Cardiac fibroblast (primary cell): ENCODE measurements at regions not wholly inside any gene's neighbourhood (a gene's known extent, or its start where the extent isn't known, plus 50 kb on each side); places are given as distances from the start of the nearest gene placed in this dataset.

ENCODE experiments used
- DNase-seq, 2 donors: peaks; one replicate each; pipeline versions ENCODE4 v3.0.0 to v3.0.0-alpha.2; 2010; ENCODE audit warnings: low read depth in 2 of 2
- H3K4me3 ChIP-seq, 2 donors: replicated peaks in 1 of 2; 1 replicate in 1 of 2; 2 replicates in 1 of 2; pipeline ENCODE4 v1.5.1; 2011; ENCODE audit warnings: low read depth in 2 of 2, low read length in 2 of 2, mild to moderate bottlenecking in 2 of 2, moderate library complexity in 1 of 2
- TF ChIP-seq, protein P1 (sequence below): IDR thresholded peaks from one replicate; pipeline ENCODE4 v1.5.1; 2011; ENCODE audit warnings: low read depth, mild to moderate bottlenecking, low read length, inconsistent platforms

DNA sequence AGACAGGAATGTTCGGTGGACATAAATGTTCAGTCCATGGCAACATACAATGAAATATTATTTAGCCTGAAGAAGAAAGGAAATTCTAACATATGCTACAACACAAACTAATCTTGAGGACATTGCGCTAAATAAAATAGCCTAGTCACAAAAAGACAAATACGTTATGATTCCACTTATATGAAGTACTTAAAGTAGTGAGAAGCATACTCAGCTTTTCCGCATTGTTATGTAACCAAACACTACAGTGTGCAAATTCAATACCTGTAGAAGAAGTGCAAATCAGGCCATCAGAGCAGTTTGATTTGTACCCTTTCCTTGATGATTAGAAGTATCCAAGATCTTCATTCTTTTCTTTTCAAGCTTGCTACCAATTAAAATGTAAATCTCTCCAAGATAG lies 1023.4 kb upstream of the NR2F2 start:
- TF ChIP-seq, protein P1, sequence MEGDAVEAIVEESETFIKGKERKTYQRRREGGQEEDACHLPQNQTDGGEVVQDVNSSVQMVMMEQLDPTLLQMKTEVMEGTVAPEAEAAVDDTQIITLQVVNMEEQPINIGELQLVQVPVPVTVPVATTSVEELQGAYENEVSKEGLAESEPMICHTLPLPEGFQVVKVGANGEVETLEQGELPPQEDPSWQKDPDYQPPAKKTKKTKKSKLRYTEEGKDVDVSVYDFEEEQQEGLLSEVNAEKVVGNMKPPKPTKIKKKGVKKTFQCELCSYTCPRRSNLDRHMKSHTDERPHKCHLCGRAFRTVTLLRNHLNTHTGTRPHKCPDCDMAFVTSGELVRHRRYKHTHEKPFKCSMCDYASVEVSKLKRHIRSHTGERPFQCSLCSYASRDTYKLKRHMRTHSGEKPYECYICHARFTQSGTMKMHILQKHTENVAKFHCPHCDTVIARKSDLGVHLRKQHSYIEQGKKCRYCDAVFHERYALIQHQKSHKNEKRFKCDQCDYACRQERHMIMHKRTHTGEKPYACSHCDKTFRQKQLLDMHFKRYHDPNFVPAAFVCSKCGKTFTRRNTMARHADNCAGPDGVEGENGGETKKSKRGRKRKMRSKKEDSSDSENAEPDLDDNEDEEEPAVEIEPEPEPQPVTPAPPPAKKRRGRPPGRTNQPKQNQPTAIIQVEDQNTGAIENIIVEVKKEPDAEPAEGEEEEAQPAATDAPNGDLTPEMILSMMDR, result no peak
- no peak overlapping the region for H3K4me3 ChIP-seq
- no peak for DNase-seq

DNA sequence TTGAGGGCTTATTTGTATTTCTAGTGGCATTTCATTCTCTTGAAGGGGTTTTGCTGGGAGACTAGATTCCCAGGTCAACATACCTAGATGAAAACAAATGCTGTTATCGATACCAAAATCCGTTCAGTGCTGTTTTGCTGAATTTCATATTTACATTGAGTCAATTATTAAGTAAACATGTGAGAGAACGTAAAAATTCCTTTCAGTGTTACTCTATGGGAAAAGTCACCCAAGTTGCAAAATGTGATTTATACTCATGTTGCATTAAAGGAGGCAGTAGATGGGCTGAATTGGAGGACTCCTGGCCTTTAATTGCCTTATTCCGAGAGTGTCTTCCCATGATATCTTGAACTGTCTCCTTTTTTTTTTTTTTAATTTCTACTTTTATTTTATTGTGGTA lies 1011.3 kb upstream of the NR2F2 start:
- H3K4me3 ChIP-seq, result no peak overlapping the region
- no peak for DNase-seq
- TF ChIP-seq, protein P1, result no peak

DNA sequence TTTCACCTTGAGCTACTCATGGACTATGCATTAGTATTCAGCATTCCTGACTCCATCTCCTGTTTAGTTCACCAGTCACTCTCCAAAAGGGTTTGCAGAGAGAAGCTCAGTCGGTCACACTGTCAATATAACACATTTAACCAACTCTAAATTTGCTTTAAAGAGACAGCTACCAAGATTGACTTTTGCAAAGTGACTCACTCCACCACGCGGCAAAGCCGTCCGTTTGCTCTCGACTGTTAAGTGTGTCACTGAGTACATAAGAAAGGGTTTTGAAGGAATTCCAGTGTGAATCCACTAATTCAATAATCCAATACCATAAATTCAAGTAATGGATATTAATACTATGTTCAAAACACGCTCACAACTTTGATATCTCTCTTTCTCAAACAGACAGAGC lies 1006.7 kb upstream of the NR2F2 start:
- TF ChIP-seq, protein P1, result no peak
- no peak overlapping the region for H3K4me3 ChIP-seq
- DNase-seq, result no peak

DNA sequence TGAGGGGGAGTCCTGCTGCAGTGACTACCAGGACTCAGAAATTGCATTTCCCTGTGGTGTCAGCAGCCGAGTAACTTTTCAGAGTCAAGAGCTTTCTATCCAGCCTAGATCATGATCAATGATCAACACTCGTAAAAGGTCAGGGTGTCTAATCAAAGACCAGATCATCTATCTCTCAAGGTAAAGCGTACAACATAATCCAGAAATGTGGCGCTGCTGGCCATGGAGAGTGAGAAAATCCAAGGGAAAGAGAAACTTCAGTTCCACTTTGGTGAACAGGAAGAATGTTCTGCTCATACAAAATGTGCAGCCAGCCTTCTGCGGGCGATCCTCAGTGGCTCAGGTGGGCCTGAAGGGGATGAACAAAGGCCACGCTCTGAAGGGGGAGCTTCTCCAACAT lies 1005.8 kb upstream of the NR2F2 start:
- DNase-seq, result no peak
- TF ChIP-seq, protein P1, result no peak
- no peak overlapping the region for H3K4me3 ChIP-seq

DNA sequence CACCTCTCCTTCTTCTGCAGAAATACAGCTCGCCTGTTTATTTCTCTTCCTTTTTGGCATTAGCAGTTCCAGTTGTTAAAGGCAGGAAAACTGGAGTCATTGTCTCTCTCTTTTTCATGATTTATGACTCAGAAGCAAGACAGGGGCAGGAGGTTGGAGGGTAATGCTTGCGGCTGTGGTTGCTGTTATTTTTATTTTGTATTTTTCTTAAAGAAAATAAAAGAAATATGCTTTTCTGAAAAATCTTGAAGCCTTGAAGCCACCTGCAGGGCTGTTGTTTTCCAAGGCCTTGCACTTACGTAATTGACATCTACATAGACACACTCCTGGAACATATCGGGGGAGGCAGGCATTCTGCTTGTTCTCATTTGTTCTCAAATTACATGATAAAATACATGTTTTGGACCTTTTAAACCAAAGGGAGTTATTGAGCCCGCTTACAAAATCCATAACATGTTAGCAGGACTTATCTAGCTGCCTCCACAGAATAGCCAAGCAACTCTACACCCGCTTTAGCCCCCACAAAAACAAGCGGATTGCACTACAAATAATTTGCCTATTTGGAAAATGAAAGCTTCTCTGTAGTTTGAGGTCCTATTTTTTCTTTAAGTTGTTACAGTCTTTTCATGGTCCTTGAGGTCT lies 1004.6 kb upstream of the NR2F2 start:
- H3K4me3 ChIP-seq, result no peak overlapping the region
- peak; percentile 70 to 79 for DNase-seq
- TF ChIP-seq, protein P1, result no peak

DNA sequence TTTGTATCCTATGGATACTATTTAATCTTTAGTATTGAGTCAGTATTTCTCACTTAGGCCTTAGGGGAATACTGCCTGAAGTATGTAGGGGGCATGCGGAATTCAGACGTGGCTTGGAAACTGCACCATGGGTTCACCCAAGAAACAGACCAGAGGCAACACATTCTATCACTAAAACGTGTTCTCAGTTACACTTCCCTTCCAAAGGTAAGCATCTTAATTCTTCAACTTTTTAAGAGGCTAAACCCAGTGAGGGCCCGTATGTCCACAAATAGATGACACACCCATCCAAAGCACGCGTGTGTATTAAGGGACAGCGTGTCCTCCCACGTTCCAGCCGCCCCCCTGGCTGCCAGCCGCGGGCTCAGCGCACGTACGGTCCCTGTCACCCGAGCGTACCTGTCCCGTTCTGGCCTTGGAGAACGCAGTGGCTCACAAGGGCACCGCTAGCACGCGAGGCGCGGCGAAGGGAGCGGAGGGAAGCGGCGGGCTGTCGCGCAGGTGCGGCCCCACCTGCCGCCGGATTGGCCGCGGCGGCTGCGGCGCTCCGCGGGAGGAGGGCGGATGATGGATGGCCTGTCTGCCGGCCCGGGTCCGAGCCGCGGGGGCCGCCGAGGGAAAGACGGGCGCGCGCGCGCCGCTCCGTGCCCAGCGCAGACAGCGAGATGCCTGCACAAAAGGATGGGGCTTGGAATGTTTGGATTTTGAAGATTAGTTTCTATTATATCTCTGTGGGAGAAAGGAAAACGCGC lies 1003.9 kb upstream of the NR2F2 start:
- TF ChIP-seq, protein P1, result no peak
- peak; percentile 59 to 60 for DNase-seq
- peak overlapping the region; percentile 42 to 56 for H3K4me3 ChIP-seq
